NCI-H1048 (cell line): ENCODE measurements at regions not wholly inside any gene's neighbourhood (a gene's known extent, or its start where the extent isn't known, plus 50 kb on each side); places are given as distances from the start of the nearest gene placed in this dataset.
"Not testable (repeated sequence)": the region's sequence is repeated elsewhere in the genome, so short reads cannot be mapped to it uniquely, and the experiment has no call there.

Experiments used
- DNase-seq: peaks from one replicate; lab custom pipeline; 2025; lab: John Stamatoyannopoulos, UW

- DNase-seq: not testable (repeated sequence)
Measured at GRCh38 chr12:47306773-47307679, 227.3 kb upstream of the AMIGO2 start.

DNA sequence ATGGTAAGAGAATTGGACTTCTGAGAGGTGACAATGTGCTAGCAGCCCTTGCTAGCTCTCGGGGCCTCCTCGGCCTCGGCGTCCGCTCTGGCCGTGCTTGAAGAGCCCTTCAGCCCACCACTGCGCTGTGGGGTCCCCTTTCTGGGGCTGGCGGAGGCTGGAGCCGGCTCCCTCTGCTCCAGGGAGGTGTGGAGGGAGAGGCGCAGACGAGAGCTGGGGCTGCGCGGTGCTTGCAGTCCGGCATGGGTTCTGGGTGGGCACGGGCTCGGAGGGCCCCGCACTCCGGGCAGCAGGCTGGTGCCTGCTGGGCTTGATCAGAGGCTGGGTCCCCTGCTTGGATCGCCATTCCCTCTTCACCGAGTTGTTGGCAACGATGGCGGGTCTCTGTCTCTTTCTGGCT, 226.4 kb upstream of the AMIGO2 start:
- no peak for DNase-seq

DNA sequence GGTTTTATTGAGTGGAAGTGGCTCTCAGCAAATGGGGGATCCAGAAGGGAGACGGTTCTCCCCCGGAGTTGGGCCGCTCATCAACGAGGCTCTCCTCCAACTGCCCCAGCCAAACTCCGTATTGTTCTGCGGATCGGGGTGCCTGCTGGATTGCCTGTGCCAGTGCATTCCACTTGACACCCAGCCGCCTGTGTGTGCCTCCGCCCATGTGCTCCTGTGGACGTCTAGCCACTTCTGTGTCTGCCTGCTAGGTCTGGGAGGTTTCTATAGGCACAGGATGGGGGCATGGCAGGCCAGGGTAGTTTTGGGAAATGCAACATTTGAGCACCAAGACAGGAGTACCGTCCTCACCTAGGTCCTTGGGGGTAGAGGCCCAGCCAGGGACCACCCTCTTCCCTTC, 225.7 kb upstream of the AMIGO2 start:
- no peak for DNase-seq

GRCh38 chr12:47303995-47304560, 224.3 kb upstream of the AMIGO2 start:
- DNase-seq: no peak

GRCh38 chr12:47303207-47303606, 223.4 kb upstream of the AMIGO2 start:
- DNase-seq: no peak

DNA sequence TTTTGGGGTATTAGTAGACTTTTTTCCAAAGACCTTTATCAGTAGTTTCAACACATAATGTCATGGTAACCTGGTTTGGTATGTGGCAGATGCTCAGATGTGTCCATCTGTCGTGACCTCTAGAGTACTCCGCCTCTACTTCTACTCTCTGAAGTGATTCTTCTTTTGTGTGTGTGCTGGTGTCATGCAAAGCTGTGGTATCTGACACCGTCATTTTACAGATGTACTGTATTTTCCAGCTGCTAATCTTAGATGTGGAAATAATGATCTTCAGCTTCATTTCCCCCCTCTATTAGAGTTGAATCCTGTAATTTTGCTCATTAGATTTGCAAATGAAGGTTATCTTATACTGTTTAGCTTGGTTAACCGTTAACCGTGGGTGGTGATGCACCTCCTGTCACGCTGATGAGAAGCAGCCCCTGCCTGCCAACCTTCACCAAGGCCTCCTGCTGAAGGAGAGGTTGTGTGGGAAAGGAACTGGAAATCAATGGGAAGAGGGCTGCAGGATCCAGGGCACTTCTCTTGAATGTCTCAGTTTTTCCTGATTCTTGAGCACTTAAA, 222.4 kb upstream of the AMIGO2 start:
- DNase-seq: no peak

GRCh38 chr12:47299586-47299985, 219.8 kb upstream of the AMIGO2 start:
- no peak for DNase-seq

DNA sequence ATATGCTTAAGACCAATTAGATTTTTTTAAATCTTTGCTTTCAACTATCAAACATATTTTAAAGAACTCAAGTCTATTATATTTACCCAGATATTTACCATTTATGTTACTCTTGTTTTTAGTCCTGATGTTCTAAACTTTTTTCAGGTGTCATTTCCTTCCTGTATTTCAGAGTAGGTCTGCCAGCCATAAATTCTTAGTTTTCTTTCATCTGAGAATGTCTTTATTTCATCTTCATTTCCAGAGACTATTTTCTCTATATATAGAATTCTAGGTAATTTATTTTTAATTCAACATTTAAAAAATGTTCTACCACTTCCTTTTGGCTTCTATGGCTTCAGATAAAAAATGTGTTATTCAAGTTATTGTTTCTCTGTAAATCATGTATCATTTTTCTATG, 218.2 kb upstream of the AMIGO2 start:
- DNase-seq: no peak

- DNase-seq: no peak
Measured at GRCh38 chr12:47296828-47297227, 217.1 kb upstream of the AMIGO2 start.

- no peak for DNase-seq
Measured at GRCh38 chr12:47293406-47293805, 213.6 kb upstream of the AMIGO2 start.

GRCh38 chr12:47286676-47287075, 206.9 kb upstream of the AMIGO2 start:
- no peak for DNase-seq
